WI38 (cell line): ENCODE measurements at regions not wholly inside any gene's neighbourhood (a gene's known extent, or its start where the extent isn't known, plus 50 kb on each side); places are given as distances from the start of the nearest gene placed in this dataset.

Source experiments
- H3K4me3 ChIP-seq: 2 replicates; pipeline ENCODE4 v1.5.1; 2011; ENCODE audit warnings: low read depth, mild to moderate bottlenecking, control low read depth, low read length
- TF ChIP-seq, protein P1 (sequence below): IDR thresholded peaks from 2 replicates; pipeline ENCODE4 v1.5.1; 2012; ENCODE audit warnings: low read depth, mild to moderate bottlenecking, control low read depth, low read length

DNA sequence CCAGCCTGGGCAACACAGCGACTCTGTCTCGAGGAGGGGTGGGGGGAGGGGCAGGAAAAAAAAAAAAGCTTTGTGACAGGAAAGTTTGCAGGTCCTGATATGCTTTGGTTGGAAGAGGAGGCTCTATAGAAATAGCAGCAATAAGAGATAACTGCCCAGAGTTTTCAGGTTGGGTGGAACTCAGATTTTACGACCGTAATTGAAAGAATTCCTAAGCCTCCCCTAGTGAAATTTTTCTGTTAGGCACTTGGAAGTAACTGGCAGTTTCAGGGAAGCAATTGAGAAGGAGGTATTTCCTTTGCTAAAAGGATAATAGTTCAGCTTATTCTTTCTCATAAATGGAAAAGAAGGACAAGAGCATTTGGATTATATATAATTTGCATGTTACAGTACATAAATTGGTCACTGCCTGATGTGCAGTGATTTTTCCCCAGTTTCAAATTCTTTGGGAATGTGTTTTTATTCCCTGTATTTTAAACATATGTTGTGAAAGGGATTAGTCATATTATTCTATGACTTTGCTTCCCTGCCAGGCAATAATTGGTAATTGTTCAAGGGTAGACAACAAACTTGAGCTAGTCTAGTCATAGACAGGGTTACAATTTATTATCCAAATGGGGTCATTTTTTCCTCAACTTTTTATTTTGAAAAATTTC lies 452.8 kb downstream of the AEBP2 start:
- TF ChIP-seq, protein P1, sequence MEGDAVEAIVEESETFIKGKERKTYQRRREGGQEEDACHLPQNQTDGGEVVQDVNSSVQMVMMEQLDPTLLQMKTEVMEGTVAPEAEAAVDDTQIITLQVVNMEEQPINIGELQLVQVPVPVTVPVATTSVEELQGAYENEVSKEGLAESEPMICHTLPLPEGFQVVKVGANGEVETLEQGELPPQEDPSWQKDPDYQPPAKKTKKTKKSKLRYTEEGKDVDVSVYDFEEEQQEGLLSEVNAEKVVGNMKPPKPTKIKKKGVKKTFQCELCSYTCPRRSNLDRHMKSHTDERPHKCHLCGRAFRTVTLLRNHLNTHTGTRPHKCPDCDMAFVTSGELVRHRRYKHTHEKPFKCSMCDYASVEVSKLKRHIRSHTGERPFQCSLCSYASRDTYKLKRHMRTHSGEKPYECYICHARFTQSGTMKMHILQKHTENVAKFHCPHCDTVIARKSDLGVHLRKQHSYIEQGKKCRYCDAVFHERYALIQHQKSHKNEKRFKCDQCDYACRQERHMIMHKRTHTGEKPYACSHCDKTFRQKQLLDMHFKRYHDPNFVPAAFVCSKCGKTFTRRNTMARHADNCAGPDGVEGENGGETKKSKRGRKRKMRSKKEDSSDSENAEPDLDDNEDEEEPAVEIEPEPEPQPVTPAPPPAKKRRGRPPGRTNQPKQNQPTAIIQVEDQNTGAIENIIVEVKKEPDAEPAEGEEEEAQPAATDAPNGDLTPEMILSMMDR = no peak

DNA sequence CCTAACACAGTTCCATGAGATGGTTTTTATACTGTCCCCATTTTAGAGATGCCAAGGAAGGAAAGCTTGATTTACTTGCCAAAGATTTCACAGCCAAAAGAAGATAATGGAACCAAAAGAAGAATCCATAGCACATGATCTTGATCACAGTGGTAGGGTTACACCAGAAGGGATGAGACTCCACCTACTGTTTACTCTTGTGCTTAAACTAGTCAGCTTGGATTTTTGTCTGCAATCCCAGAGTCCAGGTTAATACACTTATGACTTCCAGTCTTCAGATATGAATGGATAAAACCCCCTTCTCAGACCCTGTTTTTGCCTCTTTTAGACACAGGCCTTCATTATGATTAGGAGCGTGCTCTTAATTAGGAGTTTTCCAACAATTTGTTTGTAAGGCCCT lies 454.2 kb downstream of the AEBP2 start:
- TF ChIP-seq, protein P1 = no peak

More for the DNA sequence above, 452.8 kb downstream of the AEBP2 start:
- H3K4me3 ChIP-seq = no peak overlapping the region

GRCh38 chr12:19894050-19894449 lies 454.8 kb downstream of the AEBP2 start:
- no peak overlapping the region for H3K4me3 ChIP-seq
- TF ChIP-seq, protein P1 = no peak

More for the DNA sequence above, 454.2 kb downstream of the AEBP2 start:
- no peak overlapping the region for H3K4me3 ChIP-seq

DNA sequence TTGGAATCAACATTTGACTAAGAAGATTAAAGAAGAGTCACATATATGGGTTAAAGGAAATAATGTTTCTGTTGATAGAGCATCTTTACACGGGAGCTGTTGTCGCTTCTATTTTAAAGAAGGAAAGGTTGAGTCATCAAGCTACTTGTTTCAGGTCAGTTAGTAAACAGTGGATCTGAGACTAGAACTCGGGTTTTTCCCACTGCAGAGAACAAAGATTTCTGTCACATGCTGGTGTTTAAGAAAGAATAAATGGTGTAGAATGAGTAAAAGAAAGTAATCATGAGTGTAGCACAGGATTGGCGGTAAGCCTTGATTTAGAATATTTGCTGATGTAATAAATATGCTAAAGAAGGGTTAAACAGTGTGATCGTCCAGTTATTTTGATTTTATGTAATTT lies 455.5 kb downstream of the AEBP2 start:
- TF ChIP-seq, protein P1 = no peak
- H3K4me3 ChIP-seq = no peak overlapping the region

DNA sequence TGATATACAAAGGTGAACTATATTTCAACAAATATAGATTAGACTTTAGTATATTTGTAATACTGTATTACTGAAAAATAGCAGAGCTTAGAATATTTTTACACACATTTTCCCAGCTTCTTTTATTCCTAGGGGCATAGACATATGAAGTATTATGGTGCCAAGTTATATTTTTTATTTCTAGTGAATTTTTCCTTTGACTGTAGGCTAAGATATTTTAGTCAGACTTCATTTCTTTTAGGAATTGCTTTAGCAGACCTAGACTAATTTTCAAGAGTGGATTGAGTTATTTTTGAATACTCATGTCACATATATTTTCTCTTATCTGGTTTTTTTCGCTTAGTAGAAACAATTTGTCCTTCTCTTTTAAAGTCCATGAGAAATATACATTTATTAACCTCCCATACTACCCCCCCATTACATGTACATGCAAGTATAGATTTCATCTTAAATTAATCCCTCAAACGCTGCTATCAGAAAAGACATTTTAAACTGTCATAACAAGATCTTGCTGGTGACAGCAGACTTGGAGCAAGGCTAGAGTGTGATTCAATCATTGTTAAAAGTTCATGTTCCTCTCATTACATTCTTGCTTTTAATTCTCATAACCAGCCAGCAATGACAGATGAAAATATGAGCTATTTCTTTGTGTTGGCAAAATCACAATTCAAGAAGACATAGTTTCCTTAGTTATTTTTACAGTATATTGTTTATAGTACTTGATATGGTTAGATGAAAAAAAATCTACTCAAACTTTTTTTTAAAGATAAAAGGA lies 456.1 kb downstream of the AEBP2 start:
- TF ChIP-seq, protein P1 = no peak
- no peak overlapping the region for H3K4me3 ChIP-seq

- no peak overlapping the region for H3K4me3 ChIP-seq
- TF ChIP-seq, protein P1 = no peak
These were observed 456.7 kb downstream of the AEBP2 start for GRCh38 chr12:19896041-19896440.

- H3K4me3 ChIP-seq = no peak overlapping the region
- TF ChIP-seq, protein P1 = no peak
These were observed 457.2 kb downstream of the AEBP2 start for GRCh38 chr12:19896534-19896933.
